CD4-positive, alpha-beta T cell (primary cell): ENCODE measurements at regions not wholly inside any gene's neighbourhood (a gene's known extent, or its start where the extent isn't known, plus 50 kb on each side); places are given as distances from the start of the nearest gene placed in this dataset.

Experiments used
- ATAC-seq: fragments of 200-7000 bp; cut with Tn5 transposase; one replicate; pipeline ENCODE4 v1.10.0; 2022; ENCODE audit warnings: mild to moderate bottlenecking; ENCODE audit not compliant: poor library complexity
- CTCF ChIA-PET: fragments of 350-600 bp; sonication (Branson Sonifier 250); formaldehyde crosslinking; loops from one replicate; lab custom pipeline; 2021; ENCODE audit warnings: antibody characterized with exemption, inconsistent platforms; lab: Charles Lee
- POLR2A ChIA-PET: fragments of 350-600 bp; sonication (Branson Sonifier 250); formaldehyde crosslinking; loops from one replicate; lab custom pipeline; 2021; ENCODE audit warnings: antibody characterized with exemption, inconsistent platforms; lab: Charles Lee
- DNase-seq, 14 experiments: peaks; one replicate each; pipeline ENCODE4 v3.0.0-alpha.2; 2013 to 2020; ENCODE audit warnings: mixed read lengths in 2 of 14
- H3K27ac ChIP-seq, 2 donors: one replicate each; pipeline versions ENCODE4 v1.5.1 to v1.7.0; 2013; ENCODE audit warnings: low read length in 2 of 2, low read depth in 1 of 2, mild to moderate bottlenecking in 1 of 2
- H3K27me3 ChIP-seq, 2 experiments: 1 replicate in 1 of 2; 2 replicates in 1 of 2; pipeline versions ENCODE4 v1.6.1 to v1.7.0; 2013; ENCODE audit warnings: low read length in 2 of 2, control low read depth in 1 of 2, mild to moderate bottlenecking in 1 of 2, moderate library complexity in 1 of 2; ENCODE audit not compliant: insufficient read depth in 2 of 2, control insufficient read depth in 1 of 2
- H3K36me3 ChIP-seq: one replicate; pipeline ENCODE4 v1.6.1; 2013; ENCODE audit warnings: low read length, control low read depth; ENCODE audit not compliant: insufficient read depth
- H3K4me1 ChIP-seq: one replicate; pipeline ENCODE4 v1.6.1; 2013; ENCODE audit warnings: low read length, control low read depth; ENCODE audit not compliant: insufficient read depth
- H3K4me3 ChIP-seq: one replicate; pipeline ENCODE4 v1.5.1; 2013; ENCODE audit warnings: mild to moderate bottlenecking, low read length, moderate library complexity
- H3K9me3 ChIP-seq, 2 experiments: 1 replicate in 1 of 2; 2 replicates in 1 of 2; pipeline versions ENCODE4 v1.6.1 to v1.7.0; 2013; ENCODE audit warnings: low read length in 2 of 2, mild to moderate bottlenecking in 2 of 2, control low read depth in 1 of 2, moderate library complexity in 1 of 2; ENCODE audit not compliant: control insufficient read depth in 1 of 2, insufficient read depth in 1 of 2
- H3K27ac Mint-ChIP-seq: one replicate; pipeline ENCODE4 v1.8.0; 2020; ENCODE audit warnings: mixed read lengths
- H3K27me3 Mint-ChIP-seq: one replicate; pipeline ENCODE4 v1.8.0; 2021; ENCODE audit warnings: mixed read lengths
- H3K36me3 Mint-ChIP-seq: one replicate; pipeline ENCODE4 v1.8.0; 2021; ENCODE audit warnings: low read depth, mixed read lengths
- H3K4me1 Mint-ChIP-seq: one replicate; pipeline ENCODE4 v1.8.0; 2021; ENCODE audit warnings: low read depth, mixed read lengths
- H3K4me3 Mint-ChIP-seq: one replicate; pipeline ENCODE4 v1.8.0; 2020; ENCODE audit warnings: mild to moderate bottlenecking, mixed read lengths
- H3K9me3 Mint-ChIP-seq: one replicate; pipeline ENCODE4 v1.8.0; 2020; ENCODE audit warnings: mixed read lengths
- intact Hi-C, 2 experiments: fragments of 100-400 bp; cut with DNase I in 1 of 2; cut with micrococcal nuclease in 1 of 2; formaldehyde crosslinking; loops; one replicate each; pipeline versions ENCODE4 v1.15.1 to v1.9.0; 2023 to 2025; cut with DNase I, micrococcal nuclease
- TF ChIP-seq, protein P1 (sequence below): fragments of 200-600 bp; IDR thresholded peaks from one replicate; pipeline ENCODE4 v1.8.0; 2022; ENCODE audit warnings: antibody characterized with exemption, mild to moderate bottlenecking

DNA sequence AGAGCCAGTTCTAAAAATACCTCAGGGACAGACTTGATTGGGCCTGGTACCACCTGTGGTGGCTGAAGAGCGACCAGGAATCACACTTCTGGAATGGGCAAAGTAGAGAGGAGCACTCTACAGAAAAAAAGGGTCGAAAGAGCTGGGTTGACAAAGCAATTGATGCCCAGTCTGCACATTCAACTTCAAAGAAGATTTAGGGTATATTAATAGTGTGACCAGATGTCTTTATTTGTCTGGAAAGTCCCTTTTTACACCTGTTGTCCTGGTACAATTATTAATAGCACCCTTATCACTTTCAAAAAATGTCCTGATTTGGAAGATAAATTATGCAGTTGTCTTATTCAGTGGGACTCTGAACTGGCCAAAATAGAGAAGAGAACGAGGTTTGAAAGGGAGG, 137.5 kb downstream of the DYRK2 start:
- H3K4me3 ChIP-seq = no peak overlapping the region
- no peak overlapping the region for H3K4me3 Mint-ChIP-seq
- no peak overlapping the region for H3K27ac ChIP-seq
- TF ChIP-seq, protein P1, sequence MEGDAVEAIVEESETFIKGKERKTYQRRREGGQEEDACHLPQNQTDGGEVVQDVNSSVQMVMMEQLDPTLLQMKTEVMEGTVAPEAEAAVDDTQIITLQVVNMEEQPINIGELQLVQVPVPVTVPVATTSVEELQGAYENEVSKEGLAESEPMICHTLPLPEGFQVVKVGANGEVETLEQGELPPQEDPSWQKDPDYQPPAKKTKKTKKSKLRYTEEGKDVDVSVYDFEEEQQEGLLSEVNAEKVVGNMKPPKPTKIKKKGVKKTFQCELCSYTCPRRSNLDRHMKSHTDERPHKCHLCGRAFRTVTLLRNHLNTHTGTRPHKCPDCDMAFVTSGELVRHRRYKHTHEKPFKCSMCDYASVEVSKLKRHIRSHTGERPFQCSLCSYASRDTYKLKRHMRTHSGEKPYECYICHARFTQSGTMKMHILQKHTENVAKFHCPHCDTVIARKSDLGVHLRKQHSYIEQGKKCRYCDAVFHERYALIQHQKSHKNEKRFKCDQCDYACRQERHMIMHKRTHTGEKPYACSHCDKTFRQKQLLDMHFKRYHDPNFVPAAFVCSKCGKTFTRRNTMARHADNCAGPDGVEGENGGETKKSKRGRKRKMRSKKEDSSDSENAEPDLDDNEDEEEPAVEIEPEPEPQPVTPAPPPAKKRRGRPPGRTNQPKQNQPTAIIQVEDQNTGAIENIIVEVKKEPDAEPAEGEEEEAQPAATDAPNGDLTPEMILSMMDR = no peak
- intact Hi-C loops = no loop called here
- H3K9me3 ChIP-seq = no peaks in the 10 kb centered on the region
- no peaks in the 10 kb centered on the region for H3K36me3 Mint-ChIP-seq
- POLR2A ChIA-PET = no interaction called here
- no peaks in the 10 kb centered on the region for H3K27me3 ChIP-seq
- H3K27ac Mint-ChIP-seq = no peak overlapping the region
- no peak for ATAC-seq
- CTCF ChIA-PET = no interaction called here
- no peaks in the 10 kb centered on the region for H3K27me3 Mint-ChIP-seq
- H3K36me3 ChIP-seq = no peaks in the 10 kb centered on the region
- DNase-seq = no peak
- peaks cover 46% of the 10 kb centered on the region for H3K4me1 Mint-ChIP-seq
- peaks cover 4% of the 10 kb centered on the region for H3K4me1 ChIP-seq
- H3K9me3 Mint-ChIP-seq = peaks cover 2% of the 10 kb centered on the region

DNA sequence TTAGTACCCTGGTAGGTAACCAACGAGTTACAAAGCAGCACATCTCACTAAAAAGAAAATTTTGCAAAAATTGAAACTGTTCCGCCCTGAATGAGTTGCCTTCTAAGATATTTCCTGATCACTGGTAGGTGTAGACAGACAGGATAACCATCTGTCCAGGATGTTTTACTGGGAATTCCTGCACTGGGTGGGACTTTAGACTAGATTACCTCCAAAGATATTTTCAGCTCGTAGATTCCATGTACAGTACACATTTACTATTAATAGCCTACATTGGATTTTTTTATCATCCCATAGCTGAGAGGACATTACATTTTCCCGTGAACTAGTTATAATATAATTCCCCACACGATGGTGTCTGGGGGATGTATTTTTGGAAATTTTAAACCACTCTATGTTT, 139.6 kb downstream of the DYRK2 start:
- Histone ChIP-seq H3K4me1 (peaks cover 4% of the 10 kb centered on the region), H3K27me3 (no peaks in the 10 kb centered on the region), H3K9me3 (peaks cover 0 to 7% of the 10 kb centered on the region in 2 experiments), H3K4me3 (no peak overlapping the region), H3K27ac (no peak overlapping the region), H3K36me3 (no peaks in the 10 kb centered on the region)
- ChIA-PET POLR2A (no interaction called here), CTCF (interaction anchor here (0.7 kb wide), 1 partner anchor 349 kb away, joined by 3 read pairs; no protein-coding TSS in a partner anchor)
- no peak for DNase-seq
- H3K4me3 Mint-ChIP-seq = no peak overlapping the region
- H3K36me3 Mint-ChIP-seq = no peaks in the 10 kb centered on the region
- TF ChIP-seq, protein P1 = no peak
- peaks cover 35% of the 10 kb centered on the region for H3K4me1 Mint-ChIP-seq
- H3K9me3 Mint-ChIP-seq = peaks cover 5% of the 10 kb centered on the region
- no peaks in the 10 kb centered on the region for H3K27me3 Mint-ChIP-seq
- no peak overlapping the region for H3K27ac Mint-ChIP-seq
- intact Hi-C loops = no loop called here
- ATAC-seq = no peak

DNA sequence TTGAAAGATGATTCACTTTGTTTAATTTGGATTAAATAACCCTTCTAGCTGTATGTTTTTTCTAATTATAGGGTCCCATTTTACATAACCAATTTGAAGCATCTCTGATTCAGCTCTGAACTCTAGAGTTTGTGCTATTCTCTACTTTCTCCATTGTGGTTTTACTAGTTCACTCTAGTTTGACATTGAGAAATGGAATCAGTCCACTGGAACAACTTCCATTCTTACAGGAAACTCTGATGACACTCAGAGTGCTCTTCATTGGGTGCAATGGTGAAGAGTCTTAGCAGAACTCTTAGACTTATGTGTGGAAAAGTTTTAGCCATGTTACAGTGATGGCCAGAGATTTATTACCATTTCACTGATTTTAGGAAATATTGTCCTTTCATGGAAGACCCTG, 140.7 kb downstream of the DYRK2 start:
- Histone ChIP-seq H3K4me1 (no peaks in the 10 kb centered on the region), H3K4me3 (no peak overlapping the region), H3K27me3 (no peaks in the 10 kb centered on the region), H3K36me3 (no peaks in the 10 kb centered on the region), H3K9me3 (peaks cover 0 to 7% of the 10 kb centered on the region in 2 experiments), H3K27ac (no peak overlapping the region)
- ATAC-seq (no peak), DNase-seq (no peak)
- TF ChIP-seq, protein P1 = no peak
- no peaks in the 10 kb centered on the region for H3K27me3 Mint-ChIP-seq
- no peak overlapping the region for H3K27ac Mint-ChIP-seq
- CTCF ChIA-PET = no interaction called here
- no peak overlapping the region for H3K4me3 Mint-ChIP-seq
- POLR2A ChIA-PET = no interaction called here
- peaks cover 5% of the 10 kb centered on the region for H3K9me3 Mint-ChIP-seq
- H3K4me1 Mint-ChIP-seq = peaks cover 23% of the 10 kb centered on the region
- H3K36me3 Mint-ChIP-seq = no peaks in the 10 kb centered on the region
- intact Hi-C loops = no loop called here
